GM11168 (cell line): ENCODE measurements at regions not wholly inside any gene's neighbourhood (a gene's known extent, or its start where the extent isn't known, plus 50 kb on each side); places are given as distances from the start of the nearest gene placed in this dataset.
"Not testable (repeated sequence)": the region's sequence is repeated elsewhere in the genome, so short reads cannot be mapped to it uniquely, and the experiment has no call there.

Experiments
- in situ Hi-C: fragments of 300-500 bp; cut with MboI; formaldehyde crosslinking; loops from one replicate; pipeline ENCODE4 v1.12.0; 2022; ENCODE audit warnings: low sequenced_read_pairs; ENCODE audit not compliant: unreplicated experiment

- in situ Hi-C loops: not testable (repeated sequence)
These were observed 347.7 kb upstream of the TMEFF2 start for GRCh38 chr2:192542148-192543066.

- in situ Hi-C loops: no loop called here
These were observed 344.6 kb upstream of the TMEFF2 start for GRCh38 chr2:192539306-192539705.

GRCh38 chr2:192536922-192537624, 342.3 kb upstream of the TMEFF2 start:
- in situ Hi-C loops: no loop called here

- in situ Hi-C loops: no loop called here
These were observed 341.5 kb upstream of the TMEFF2 start for GRCh38 chr2:192535956-192536921.

GRCh38 chr2:192534072-192534471, 339.3 kb upstream of the TMEFF2 start:
- in situ Hi-C loops: no loop called here

- in situ Hi-C loops: not testable (repeated sequence)
These were observed 330.0 kb upstream of the TMEFF2 start for GRCh38 chr2:192524642-192525251.

GRCh38 chr2:192524214-192524613, 329.5 kb upstream of the TMEFF2 start:
- in situ Hi-C loops: not testable (repeated sequence)

- in situ Hi-C loops: no loop called here
These were observed 321.2 kb upstream of the TMEFF2 start for GRCh38 chr2:192515937-192516336.

GRCh38 chr2:192513575-192513974, 318.8 kb upstream of the TMEFF2 start:
- in situ Hi-C loops: no loop called here

- in situ Hi-C loops: not testable (repeated sequence)
These were observed 313.2 kb upstream of the TMEFF2 start for GRCh38 chr2:192507836-192508450.

- in situ Hi-C loops: no loop called here
These were observed 305.9 kb upstream of the TMEFF2 start for GRCh38 chr2:192500550-192501200.

- in situ Hi-C loops: no loop called here
These were observed 304.7 kb upstream of the TMEFF2 start for GRCh38 chr2:192499476-192499875.

GRCh38 chr2:192498747-192499146, 304.0 kb upstream of the TMEFF2 start:
- in situ Hi-C loops: no loop called here

- in situ Hi-C loops: not testable (repeated sequence)
These were observed 293.4 kb upstream of the TMEFF2 start for GRCh38 chr2:192488158-192488557.

GRCh38 chr2:192487636-192488035, 292.9 kb upstream of the TMEFF2 start:
- in situ Hi-C loops: no loop called here

- in situ Hi-C loops: no loop called here
These were observed 290.2 kb upstream of the TMEFF2 start for GRCh38 chr2:192484903-192485302.

GRCh38 chr2:192480984-192481383, 286.3 kb upstream of the TMEFF2 start:
- in situ Hi-C loops: no loop called here

- in situ Hi-C loops: no loop called here
These were observed 278.6 kb upstream of the TMEFF2 start for GRCh38 chr2:192473331-192473730.

- in situ Hi-C loops: no loop called here
These were observed 277.2 kb upstream of the TMEFF2 start for GRCh38 chr2:192471982-192472381.
